Panc1 (cell line): ENCODE measurements at regions not wholly inside any gene's neighbourhood (a gene's known extent, or its start where the extent isn't known, plus 50 kb on each side); places are given as distances from the start of the nearest gene placed in this dataset.

Source experiments
- ATAC-seq: fragments of 200-7000 bp; cut with Tn5 transposase; 2 replicates; pipeline ENCODE4 v1.9.1; 2020; ENCODE audit warnings: mild to moderate bottlenecking, moderate library complexity
- BruUV-seq: library from RNA; stranded (reverse); fragments of 400-500 nt; replicated peaks from 2 replicates; lab custom pipeline; 2021; lab: Mats Ljungman, UMichigan
- CTCF ChIA-PET: fragments of 300-600 bp; sonication (Branson Sonifier 250); formaldehyde crosslinking; loops from one replicate; lab custom pipeline; 2022; ENCODE audit warnings: antibody characterized with exemption; lab: Charles Lee
- POLR2A ChIA-PET: fragments of 300-600 bp; sonication (Branson Sonifier 250); formaldehyde crosslinking; loops from one replicate; lab custom pipeline; 2022; ENCODE audit warnings: antibody characterized with exemption; lab: Charles Lee
- DNase-seq: peaks from one replicate; pipeline ENCODE4 v3.0.0-alpha.2; 2010; ENCODE audit warnings: low read depth, low spot score
- H3K27ac ChIP-seq: 2 replicates; pipeline ENCODE4 v1.5.1; 2011; ENCODE audit warnings: mild to moderate bottlenecking, low read length, inconsistent platforms
- H3K27me3 ChIP-seq: fragments of 200-500 bp; sonication (Bioruptor generic); 2 replicates; pipeline ENCODE4 v1.6.0; 2014; ENCODE audit warnings: low read length, inconsistent platforms; ENCODE audit not compliant: control insufficient read depth, insufficient read depth
- H3K36me3 ChIP-seq: fragments of 200-500 bp; sonication (Bioruptor generic); 2 replicates; pipeline ENCODE4 v1.5.1; 2014; ENCODE audit warnings: inconsistent platforms, mild to moderate bottlenecking, low read length, moderate library complexity; ENCODE audit not compliant: control insufficient read depth, insufficient read depth
- H3K4me1 ChIP-seq: 2 replicates; pipeline ENCODE4 v1.5.1; 2011; ENCODE audit warnings: inconsistent platforms, mild to moderate bottlenecking, low read length, moderate library complexity; ENCODE audit not compliant: control insufficient read depth, insufficient read depth
- H3K4me3 ChIP-seq, 2 experiments: 2 replicates each; pipeline ENCODE4 v1.5.1; 2011 to 2012; ENCODE audit warnings: low read depth in 2 of 2, low read length in 2 of 2, mild to moderate bottlenecking in 2 of 2, inconsistent platforms in 1 of 2, moderate library complexity in 1 of 2
- H3K9me3 ChIP-seq: fragments of 200-500 bp; sonication (Bioruptor generic); 2 replicates; pipeline ENCODE4 v1.5.1; 2014; ENCODE audit warnings: low read depth, mild to moderate bottlenecking, inconsistent platforms, low read length, moderate library complexity; ENCODE audit not compliant: control insufficient read depth, insufficient read depth
- CTCF ChIP-seq: fragments of 450-650 bp; IDR thresholded peaks from 2 replicates; pipeline ENCODE4 v1.5.1; 2017; ENCODE audit warnings: mild to moderate bottlenecking
- POLR2AphosphoS5 ChIP-seq: IDR thresholded peaks from 2 replicates; pipeline ENCODE4 v1.6.1; 2012; ENCODE audit warnings: mild to moderate bottlenecking, low read depth, low read length, moderate library complexity
- REST ChIP-seq, 2 experiments: IDR thresholded peaks; 2 replicates each; pipeline ENCODE4 v1.6.1; 2011 to 2012; ENCODE audit warnings: low read depth in 2 of 2, control low read depth in 1 of 2, low read length in 1 of 2, mild to moderate bottlenecking in 1 of 2, moderate library complexity in 1 of 2; ENCODE audit not compliant: insufficient read depth in 1 of 2
- SIN3A ChIP-seq: IDR thresholded peaks from 2 replicates; pipeline ENCODE4 v1.6.1; 2012; ENCODE audit warnings: low read depth, mild to moderate bottlenecking, low read length, moderate library complexity, borderline replicate concordance; ENCODE audit not compliant: insufficient read depth
- TCF7L2 ChIP-seq: IDR thresholded peaks from 2 replicates; pipeline ENCODE4 v1.6.1; 2011; ENCODE audit warnings: mild to moderate bottlenecking, low read depth, low read length, inconsistent platforms
- in situ Hi-C: cut with HindIII; loops from 2 replicates; pipeline ENCODE4 v1.10.0; 2016; ENCODE audit warnings: low sequenced_read_pairs, low pct_unique_long_range_greater_than_20kb
- intact Hi-C: fragments of 100-400 bp; cut with micrococcal nuclease; formaldehyde crosslinking; loops from one replicate; pipeline ENCODE4 v1.10.0; 2022; ENCODE audit not compliant: unreplicated experiment

GRCh38 chr18:78364388-78364960 lies 615.1 kb upstream of the SALL3 start:
- POLR2A ChIA-PET, result no interaction called here
- CTCF ChIA-PET, result no interaction called here
- intact Hi-C loops (no loop called here), in situ Hi-C loops (no loop called here)
- no peaks in the 10 kb centered on the region for H3K4me1 ChIP-seq
- no TSS peak for BruUV-seq
- no peaks in the 10 kb centered on the region for H3K9me3 ChIP-seq
- no peaks in the 10 kb centered on the region for H3K27me3 ChIP-seq
- H3K27ac ChIP-seq, result no peak overlapping the region
- DNase-seq (no peak), ATAC-seq (no peak)
- H3K4me3 ChIP-seq, result no peak overlapping the region
- no peak for TF ChIP-seq TCF7L2
- TF ChIP-seq CTCF, result no peak
- no peak for TF ChIP-seq REST (IDR thresholded peaks at IDR 0.05; ENCODE audit: insufficient read depth in 1 of 2, low read depth in 2 of 2, low read length in 1 of 2)
- TF ChIP-seq POLR2AphosphoS5, result no peak
- no peak for TF ChIP-seq SIN3A
- no peaks in the 10 kb centered on the region for H3K36me3 ChIP-seq

GRCh38 chr18:78367996-78368395 lies 611.6 kb upstream of the SALL3 start:
- DNase-seq (no peak), ATAC-seq (no peak)
- in situ Hi-C loops, result no loop called here
- Histone ChIP-seq H3K36me3 (no peaks in the 10 kb centered on the region), H3K27ac (no peak overlapping the region), H3K4me1 (no peaks in the 10 kb centered on the region), H3K9me3 (no peaks in the 10 kb centered on the region), H3K27me3 (no peaks in the 10 kb centered on the region), H3K4me3 (no peak overlapping the region)
- BruUV-seq, result no TSS peak
- ChIA-PET POLR2A (no interaction called here), CTCF (no interaction called here)
- no peak for TF ChIP-seq CTCF
- TF ChIP-seq TCF7L2, result no peak
- no peak for TF ChIP-seq REST (IDR thresholded peaks at IDR 0.05; ENCODE audit: insufficient read depth in 1 of 2, low read depth in 2 of 2, low read length in 1 of 2)
- TF ChIP-seq POLR2AphosphoS5, result no peak
- TF ChIP-seq SIN3A, result no peak
- intact Hi-C loops, result no loop called here
